SHP77 treated with DMSO at 0.1 percent for 48 hours (cell line): ENCODE measurements at regions not wholly inside any gene's neighbourhood (a gene's known extent, or its start where the extent isn't known, plus 50 kb on each side); places are given as distances from the start of the nearest gene placed in this dataset.

Experiments
- DNase-seq: peaks from one replicate; lab custom pipeline; 2025; lab: John Stamatoyannopoulos, UW

- DNase-seq: no peak
Observed at GRCh38 chr11:23953951-23954710, 542.7 kb upstream of the LUZP2 start.

GRCh38 chr11:23954730-23955129 lies 542.1 kb upstream of the LUZP2 start:
- DNase-seq: no peak

- no peak for DNase-seq
Observed at GRCh38 chr11:23956586-23956985, 540.3 kb upstream of the LUZP2 start.

- no peak for DNase-seq
Observed at GRCh38 chr11:23957314-23957713, 539.5 kb upstream of the LUZP2 start.

- DNase-seq: no peak
Observed at GRCh38 chr11:23959462-23959861, 537.4 kb upstream of the LUZP2 start.

GRCh38 chr11:23961503-23962338 lies 535.1 kb upstream of the LUZP2 start:
- no peak for DNase-seq

- DNase-seq: no peak
Observed at GRCh38 chr11:23973244-23973643, 523.6 kb upstream of the LUZP2 start.

GRCh38 chr11:23974051-23974450 lies 522.8 kb upstream of the LUZP2 start:
- no peak for DNase-seq

- no peak for DNase-seq
Observed at GRCh38 chr11:23974601-23975000, 522.3 kb upstream of the LUZP2 start.

GRCh38 chr11:23976426-23976825 lies 520.4 kb upstream of the LUZP2 start:
- DNase-seq: no peak

GRCh38 chr11:23976841-23977271 lies 520.0 kb upstream of the LUZP2 start:
- DNase-seq: no peak

GRCh38 chr11:23988381-23989006 lies 508.4 kb upstream of the LUZP2 start:
- DNase-seq: no peak

GRCh38 chr11:23990346-23991164 lies 506.3 kb upstream of the LUZP2 start:
- DNase-seq: no peak

GRCh38 chr11:23991165-23991539 lies 505.7 kb upstream of the LUZP2 start:
- DNase-seq: peak; percentile 30

- DNase-seq: no peak
Observed at GRCh38 chr11:23995891-23996290, 501.0 kb upstream of the LUZP2 start.

GRCh38 chr11:23997356-23997755 lies 499.5 kb upstream of the LUZP2 start:
- no peak for DNase-seq

GRCh38 chr11:24005202-24005876 lies 491.5 kb upstream of the LUZP2 start:
- no peak for DNase-seq

GRCh38 chr11:24043842-24044241 lies 453.0 kb upstream of the LUZP2 start:
- no peak for DNase-seq

- DNase-seq: no peak
Observed at GRCh38 chr11:24046731-24047130, 450.1 kb upstream of the LUZP2 start.

GRCh38 chr11:24056051-24056450 lies 440.8 kb upstream of the LUZP2 start:
- no peak for DNase-seq

- DNase-seq: no peak
Observed at GRCh38 chr11:24060125-24060524, 436.7 kb upstream of the LUZP2 start.
